Adrenal gland (tissue), 9 donors: ENCODE measurements at regions not wholly inside any gene's neighbourhood (a gene's known extent, or its start where the extent isn't known, plus 50 kb on each side); places are given as distances from the start of the nearest gene placed in this dataset.

Experiments
- DNase-seq, 7 donors: peaks; one replicate each; pipeline ENCODE4 v3.0.0-alpha.2; 2019 to 2020
- H3K27ac ChIP-seq, 5 donors: fragments of 200-600 bp; sonication (generic) in 4 of 5; 1 replicate in 3 of 5; 2 replicates in 2 of 5; pipeline versions ENCODE4 v1.5.1 to v1.8.0; 2016 to 2020; ENCODE audit warnings: mild to moderate bottlenecking in 1 of 5
- H3K27me3 ChIP-seq: fragments of 200-600 bp; 2 replicates; pipeline ENCODE4 v1.8.0; 2021
- H3K36me3 ChIP-seq, 2 donors: fragments of 200-600 bp; replicated peaks in 1 of 2; 1 replicate in 1 of 2; 2 replicates in 1 of 2; pipeline versions ENCODE4 v1.5.1 to v1.8.0; 2018 to 2022
- H3K4me1 ChIP-seq, 2 donors: fragments of 200-600 bp; replicated peaks in 1 of 2; 1 replicate in 1 of 2; 2 replicates in 1 of 2; pipeline versions ENCODE4 v1.5.1 to v1.8.0; 2018 to 2021
- H3K4me3 ChIP-seq, 4 donors: fragments of 200-600 bp; sonication (generic) in 3 of 4; one replicate each; pipeline ENCODE4 v1.5.1; 2016 to 2018
- H3K9me3 ChIP-seq, 3 donors: fragments of 200-600 bp; sonication (generic) in 1 of 3; replicated peaks in 1 of 3; 1 replicate in 2 of 3; 2 replicates in 1 of 3; pipeline versions ENCODE4 v1.5.1 to v1.8.0; 2016 to 2021
- CTCF ChIP-seq, 6 experiments: fragments of 450-650 bp in 4 of 6; fragments of 200-600 bp in 2 of 6; sonication (generic) in 1 of 6; IDR thresholded peaks; 1 replicate in 5 of 6; 2 replicates in 1 of 6; pipeline versions ENCODE4 v1.5.1 to v1.8.0; 2016 to 2021; ENCODE audit warnings: antibody characterized with exemption in 6 of 6, mild to moderate bottlenecking in 2 of 6, moderate library complexity in 1 of 6
- POLR2A ChIP-seq, 2 donors: fragments of 450-650 bp; IDR thresholded peaks; one replicate each; pipeline ENCODE4 v1.6.1; 2017; ENCODE audit warnings: antibody characterized with exemption in 2 of 2, mild to moderate bottlenecking in 2 of 2, moderate library complexity in 1 of 2
- WGBS, 4 donors: extraction: QIAGEN DNeasy Blood & Tissue Kit in 2 of 4; methylation state at CpG; one replicate each; pipeline versions ENCODE4 v1.1.5 to v1.1.7; 2013 to 2017; 5-methylcytosine and 5-hydroxymethylcytosine counted together
- intact Hi-C, 2 donors: fragments of 100-400 bp; cut with DNase I; formaldehyde crosslinking; loops; one replicate each; pipeline versions ENCODE4 v1.14.1 to v1.15.0; 2022 to 2023
- donor health status: healthy with polysubstance abuse.
- donor health status: Bipolar disorder and iron deficiency.
- donor health status: DM: yes; HTN: yes; CAD: no.
- donor health status: DM: no; HTN: no; CAD: no.
- donor health status: DM: no; HTN: no; CAD: no.

GRCh38 chr19:31491242-31491641 is 142.0 kb upstream of the TSHZ3 start:
- intact Hi-C loops, result no loop called here
- TF ChIP-seq POLR2A (IDR thresholded peaks at IDR 0.05), result no peak
- TF ChIP-seq CTCF (IDR thresholded peaks at IDR 0.05), result no peak

GRCh38 chr19:31492050-31492449 is 142.8 kb upstream of the TSHZ3 start:
- WGBS, 4 donors, result 63 to 93% (median 73%) methylated on average over 2 to 3 of the region's 3 CpGs
- intact Hi-C loops, result no loop called here
- Histone ChIP-seq H3K4me3 (no peak overlapping the region), H3K4me1 (no peaks in the 10 kb centered on the region), H3K36me3 (no peaks in the 10 kb centered on the region), H3K27ac (no peak overlapping the region), H3K27me3 (no peaks in the 10 kb centered on the region), H3K9me3 (no peaks in the 10 kb centered on the region)
- TF ChIP-seq POLR2A (IDR thresholded peaks at IDR 0.05), result no peak
- TF ChIP-seq CTCF (IDR thresholded peaks at IDR 0.05), result no peak
- DNase-seq, result no peak

More at GRCh38 chr19:31491242-31491641, 142.0 kb upstream of the TSHZ3 start:
- Histone ChIP-seq H3K27me3 (no peaks in the 10 kb centered on the region), H3K36me3 (no peaks in the 10 kb centered on the region), H3K4me1 (no peaks in the 10 kb centered on the region), H3K27ac (no peak overlapping the region), H3K4me3 (no peak overlapping the region), H3K9me3 (no peaks in the 10 kb centered on the region)
- no peak for DNase-seq
- 79 to 95% (median 87%) methylated on average over 4 of the region's 4 CpGs for WGBS, 4 donors

- Histone ChIP-seq H3K27ac (no peak overlapping the region), H3K4me3 (no peak overlapping the region), H3K9me3 (no peaks in the 10 kb centered on the region), H3K36me3 (no peaks in the 10 kb centered on the region), H3K4me1 (no peaks in the 10 kb centered on the region), H3K27me3 (no peaks in the 10 kb centered on the region)
- no peak for TF ChIP-seq CTCF (IDR thresholded peaks at IDR 0.05)
- no peak for TF ChIP-seq POLR2A (IDR thresholded peaks at IDR 0.05)
- 76 to 89% (median 81%) methylated on average over 13 of the region's 13 CpGs for WGBS, 4 donors
- intact Hi-C loops, result no loop called here
- DNase-seq, result no peak
Measured at GRCh38 chr19:31496076-31496475, 146.8 kb upstream of the TSHZ3 start.

GRCh38 chr19:31497709-31498108 is 148.5 kb upstream of the TSHZ3 start:
- TF ChIP-seq CTCF (IDR thresholded peaks at IDR 0.05) (no peak), POLR2A (IDR thresholded peaks at IDR 0.05) (no peak)
- no peaks in the 10 kb centered on the region for H3K9me3 ChIP-seq
- H3K4me1 ChIP-seq, result no peaks in the 10 kb centered on the region
- no peak overlapping the region for H3K4me3 ChIP-seq
- H3K36me3 ChIP-seq, result no peaks in the 10 kb centered on the region
- DNase-seq, result no peak
- WGBS, 4 donors, result 69 to 85% (median 82%) methylated on average over 1 to 2 of the region's 2 CpGs
- intact Hi-C loops, result no loop called here
- no peaks in the 10 kb centered on the region for H3K27me3 ChIP-seq
- no peak overlapping the region for H3K27ac ChIP-seq
